ENCODE measurements at regions not wholly inside any gene's neighbourhood (a gene's known extent, or its start where the extent isn't known, plus 50 kb on each side); places are given as distances from the start of the nearest gene placed in this dataset.

DNA sequence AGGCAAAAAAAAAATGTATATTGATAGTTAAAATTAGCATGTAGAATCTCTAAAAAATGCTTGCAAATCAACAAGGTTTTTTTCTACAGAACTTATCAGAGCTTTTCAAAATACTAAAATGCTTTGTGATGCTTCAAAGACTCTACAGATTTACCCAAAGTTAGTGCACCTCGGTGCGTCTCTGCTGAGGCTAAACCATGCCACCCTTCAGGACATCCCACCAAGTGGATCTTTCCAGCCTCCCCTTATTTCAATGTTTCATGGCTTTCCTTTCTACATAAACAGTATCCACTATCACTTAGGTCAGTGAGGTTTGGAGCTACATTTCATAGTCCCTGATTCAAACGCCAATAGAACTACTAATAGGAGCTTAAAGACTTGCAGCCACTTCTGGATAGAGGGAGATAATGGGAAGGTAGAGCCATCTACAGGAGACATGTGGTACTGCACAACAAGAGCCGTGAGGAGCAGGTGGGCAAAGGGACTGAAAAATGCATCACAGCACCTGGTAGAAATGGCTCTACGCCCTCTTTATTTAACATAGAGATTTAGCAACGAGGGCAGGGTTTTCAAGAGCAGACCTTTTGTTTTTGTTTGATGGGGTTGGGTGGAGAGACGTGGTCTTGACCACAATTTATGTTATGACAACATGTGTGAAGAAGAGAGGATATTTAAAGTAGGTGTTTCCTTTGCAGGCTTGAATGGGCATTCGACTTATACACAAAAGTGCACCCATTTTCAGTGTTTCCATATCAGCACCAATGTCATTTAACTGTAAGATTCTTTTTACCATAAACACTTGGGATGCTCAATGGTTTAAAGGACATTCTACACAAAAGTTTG, 56.1 kb upstream of the SLC35G4 start:
- H3K9me3 Mint-ChIP-seq (ENCODE audit: low read depth): no peaks in the 10 kb centered on the region
- CTCF ChIA-PET: interaction anchor here (0.6 to 2.1 kb wide), 11 partner anchors 8 to 702 kb away, joined by 3 to 11 read pairs (median 5); no protein-coding TSS in a partner anchor
- H3K36me3 Mint-ChIP-seq: no peaks in the 10 kb centered on the region
- peaks cover 5% of the 10 kb centered on the region for H3K4me1 Mint-ChIP-seq
- ATAC-seq (peak; percentile 45), DNase-seq (no peak)
- no peak overlapping the region for H3K27ac Mint-ChIP-seq
- no peak overlapping the region for H3K4me3 Mint-ChIP-seq
- peaks cover 15% of the 10 kb centered on the region for H3K27me3 Mint-ChIP-seq

- Mint-ChIP-seq H3K9me3 (ENCODE audit: low read depth) (peaks cover 7% of the 10 kb centered on the region), H3K27me3 (peaks cover 4% of the 10 kb centered on the region), H3K27ac (no peak overlapping the region), H3K4me3 (no peak overlapping the region), H3K4me1 (peaks cover 5% of the 10 kb centered on the region), H3K36me3 (no peaks in the 10 kb centered on the region)
- CTCF ChIA-PET: interaction anchor here (1.0 kb wide), 1 partner anchor 238 kb away, joined by 3 read pairs; no protein-coding TSS in a partner anchor
- ATAC-seq (no peak), DNase-seq (no peak)
Measured at GRCh38 chr18:11548916-11549551, 60.4 kb upstream of the SLC35G4 start.

- Mint-ChIP-seq H3K27me3 (peaks cover 3% of the 10 kb centered on the region), H3K4me3 (no peak overlapping the region), H3K9me3 (ENCODE audit: low read depth) (peaks cover 9% of the 10 kb centered on the region), H3K4me1 (peaks cover 3% of the 10 kb centered on the region), H3K27ac (no peak overlapping the region), H3K36me3 (no peaks in the 10 kb centered on the region)
- CTCF ChIA-PET: no interaction called here
- DNase-seq (no peak), ATAC-seq (no peak)
Measured at GRCh38 chr18:11548396-11548795, 61.0 kb upstream of the SLC35G4 start.

DNA sequence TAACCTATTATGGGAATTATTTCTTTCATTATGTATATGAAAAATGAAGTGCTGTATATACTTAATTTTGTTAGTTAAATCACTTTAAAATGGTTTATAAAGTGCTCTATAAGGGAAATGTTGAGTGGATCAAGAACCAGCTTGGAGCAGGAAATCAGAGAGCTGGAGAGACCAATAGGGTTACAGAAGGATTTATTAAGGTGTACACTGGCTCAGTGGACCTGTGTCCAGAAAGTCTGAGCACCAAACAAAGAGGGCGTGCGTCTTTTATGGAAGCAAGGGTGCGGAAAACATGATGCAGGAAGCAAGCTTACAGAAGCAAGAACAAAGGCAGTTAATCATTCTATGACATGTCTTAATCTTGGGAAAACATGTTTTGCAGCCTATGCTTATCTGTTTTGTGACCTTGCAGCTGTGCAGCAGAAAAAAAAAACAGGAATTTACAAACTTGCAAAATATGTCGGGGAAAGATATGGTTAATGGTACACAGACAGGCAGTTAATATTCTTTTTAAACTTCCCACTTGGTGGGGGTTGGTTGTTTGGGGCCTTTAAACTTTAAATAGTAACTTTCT, 65.2 kb upstream of the SLC35G4 start:
- Mint-ChIP-seq H3K4me3 (no peak overlapping the region), H3K27ac (no peak overlapping the region), H3K9me3 (ENCODE audit: low read depth) (peaks cover 10% of the 10 kb centered on the region), H3K36me3 (no peaks in the 10 kb centered on the region), H3K27me3 (peaks cover 3% of the 10 kb centered on the region), H3K4me1 (no peaks in the 10 kb centered on the region)
- CTCF ChIA-PET: no interaction called here
- no peak for ATAC-seq
- DNase-seq: no peak

DNA sequence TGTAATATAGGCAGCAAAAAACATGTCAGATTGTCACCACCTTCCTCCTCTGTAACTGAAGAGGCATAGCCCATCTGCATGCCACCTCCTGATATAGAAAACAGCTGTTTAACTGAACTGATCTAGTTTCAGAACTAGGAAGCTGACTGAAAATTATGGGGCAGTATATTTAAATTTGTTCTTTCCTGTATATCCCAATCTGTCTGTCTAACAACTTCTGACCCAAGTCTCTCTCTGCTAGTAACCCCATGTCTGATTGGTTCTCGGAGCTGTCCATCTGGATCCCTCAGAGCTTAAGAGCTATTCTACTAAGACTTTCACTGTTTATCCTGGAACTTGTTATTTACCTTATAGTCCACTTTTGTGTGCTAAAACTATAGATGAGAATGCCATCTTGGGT, 68.2 kb upstream of the SLC35G4 start:
- peaks cover 5% of the 10 kb centered on the region for H3K27me3 Mint-ChIP-seq
- no peak overlapping the region for H3K4me3 Mint-ChIP-seq
- H3K4me1 Mint-ChIP-seq: no peaks in the 10 kb centered on the region
- DNase-seq (no peak), ATAC-seq (no peak)
- H3K9me3 Mint-ChIP-seq (ENCODE audit: low read depth): peaks cover 10% of the 10 kb centered on the region
- CTCF ChIA-PET: interaction anchor here (0.9 kb wide), 1 partner anchor 12 kb away, joined by 5 read pairs; no protein-coding TSS in a partner anchor
- no peak overlapping the region for H3K27ac Mint-ChIP-seq
- H3K36me3 Mint-ChIP-seq: no peaks in the 10 kb centered on the region

- no peak overlapping the region for H3K27ac Mint-ChIP-seq
- DNase-seq (no peak), ATAC-seq (no peak)
- H3K36me3 Mint-ChIP-seq: no peaks in the 10 kb centered on the region
- no peak overlapping the region for H3K4me3 Mint-ChIP-seq
- no peaks in the 10 kb centered on the region for H3K9me3 Mint-ChIP-seq (ENCODE audit: low read depth)
- peaks cover 5% of the 10 kb centered on the region for H3K27me3 Mint-ChIP-seq
- H3K4me1 Mint-ChIP-seq: no peaks in the 10 kb centered on the region
- CTCF ChIA-PET: no interaction called here
Measured at GRCh38 chr18:11533942-11534496, 75.4 kb upstream of the SLC35G4 start.

- H3K27me3 Mint-ChIP-seq: peaks cover 5% of the 10 kb centered on the region
- no peak overlapping the region for H3K4me3 Mint-ChIP-seq
- no peaks in the 10 kb centered on the region for H3K36me3 Mint-ChIP-seq
- H3K4me1 Mint-ChIP-seq: no peaks in the 10 kb centered on the region
- H3K9me3 Mint-ChIP-seq (ENCODE audit: low read depth): no peaks in the 10 kb centered on the region
- ATAC-seq (no peak), DNase-seq (no peak)
- no peak overlapping the region for H3K27ac Mint-ChIP-seq
- CTCF ChIA-PET: no interaction called here
Measured at GRCh38 chr18:11533513-11533890, 75.9 kb upstream of the SLC35G4 start.

DNA sequence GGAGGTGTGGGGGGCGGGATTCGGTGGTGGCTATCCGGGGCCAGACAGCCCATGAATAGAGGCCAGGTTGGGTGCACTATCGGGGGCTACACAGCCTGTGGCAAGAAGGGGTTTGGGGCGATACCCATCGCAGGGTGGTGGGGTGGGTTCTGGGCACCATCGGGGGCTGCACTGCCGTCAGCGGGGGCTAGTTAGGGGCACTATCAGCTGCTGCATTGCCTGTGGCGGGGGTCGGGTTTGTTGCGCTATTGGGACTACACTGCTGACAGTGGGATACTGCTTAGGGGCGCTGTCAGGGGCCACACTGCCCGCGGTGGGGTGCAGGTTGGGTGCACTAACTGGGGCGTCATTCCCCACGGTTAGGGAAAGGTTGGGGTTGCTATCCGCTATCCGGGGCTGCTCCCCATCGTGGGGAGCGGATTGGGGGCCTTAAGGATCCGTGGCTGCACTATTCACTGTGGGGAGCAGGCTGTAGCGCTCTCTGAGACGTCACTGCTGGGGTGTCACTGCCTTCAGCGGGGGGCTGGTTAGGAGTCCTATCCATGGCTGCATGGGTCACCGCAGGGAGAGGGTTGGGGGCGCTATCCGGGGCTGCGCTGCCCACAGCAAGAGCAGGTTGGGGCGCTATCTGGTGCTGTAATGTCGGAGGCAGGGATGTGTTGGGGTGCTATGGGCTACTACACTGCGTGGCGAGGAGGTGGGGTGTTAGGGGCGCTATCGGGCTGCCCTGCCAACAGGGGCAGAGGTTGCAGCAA, 76.5 kb upstream of the SLC35G4 start:
- Mint-ChIP-seq H3K27ac (no peak overlapping the region), H3K27me3 (peaks cover 5% of the 10 kb centered on the region), H3K9me3 (ENCODE audit: low read depth) (no peaks in the 10 kb centered on the region), H3K4me3 (no peak overlapping the region), H3K4me1 (no peaks in the 10 kb centered on the region), H3K36me3 (no peaks in the 10 kb centered on the region)
- CTCF ChIA-PET: no interaction called here
- DNase-seq (no peak), ATAC-seq (no peak)

DNA sequence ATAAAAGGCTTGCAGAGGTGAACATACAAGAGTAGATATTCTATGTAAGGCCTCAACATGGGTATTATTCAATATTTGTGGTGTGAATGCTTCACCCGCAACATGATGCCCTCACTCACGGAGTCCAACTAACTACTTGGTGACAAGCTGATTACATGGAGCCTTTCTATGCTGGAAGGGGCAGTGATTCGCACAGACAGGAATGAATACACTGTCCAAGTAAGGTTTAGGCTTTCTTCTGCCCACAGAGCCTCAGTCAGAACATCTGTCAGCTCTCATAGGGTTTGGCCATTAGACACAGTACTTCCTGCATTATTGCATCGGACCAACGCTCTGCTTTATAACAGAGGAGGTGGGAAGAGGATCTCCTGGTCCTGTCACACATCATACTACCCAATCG, 80.3 kb upstream of the SLC35G4 start:
- CTCF ChIA-PET: no interaction called here
- ATAC-seq (no peak), DNase-seq (no peak)
- H3K27ac Mint-ChIP-seq: no peak overlapping the region
- H3K4me3 Mint-ChIP-seq: no peak overlapping the region
- H3K9me3 Mint-ChIP-seq (ENCODE audit: low read depth): no peaks in the 10 kb centered on the region
- H3K4me1 Mint-ChIP-seq: no peaks in the 10 kb centered on the region
- H3K36me3 Mint-ChIP-seq: no peaks in the 10 kb centered on the region
- H3K27me3 Mint-ChIP-seq: no peaks in the 10 kb centered on the region

- Mint-ChIP-seq H3K27me3 (no peaks in the 10 kb centered on the region), H3K4me1 (no peaks in the 10 kb centered on the region), H3K9me3 (ENCODE audit: low read depth) (no peaks in the 10 kb centered on the region), H3K4me3 (no peak overlapping the region), H3K36me3 (no peaks in the 10 kb centered on the region), H3K27ac (no peak overlapping the region)
- no peak for DNase-seq
- CTCF ChIA-PET: interaction anchor here (0.7 to 0.8 kb wide), 2 partner anchors 27 to 517 kb away, joined by 3 read pairs; no protein-coding TSS in a partner anchor
- no peak for ATAC-seq
Measured at GRCh38 chr18:11526675-11527074, 82.7 kb upstream of the SLC35G4 start.

DNA sequence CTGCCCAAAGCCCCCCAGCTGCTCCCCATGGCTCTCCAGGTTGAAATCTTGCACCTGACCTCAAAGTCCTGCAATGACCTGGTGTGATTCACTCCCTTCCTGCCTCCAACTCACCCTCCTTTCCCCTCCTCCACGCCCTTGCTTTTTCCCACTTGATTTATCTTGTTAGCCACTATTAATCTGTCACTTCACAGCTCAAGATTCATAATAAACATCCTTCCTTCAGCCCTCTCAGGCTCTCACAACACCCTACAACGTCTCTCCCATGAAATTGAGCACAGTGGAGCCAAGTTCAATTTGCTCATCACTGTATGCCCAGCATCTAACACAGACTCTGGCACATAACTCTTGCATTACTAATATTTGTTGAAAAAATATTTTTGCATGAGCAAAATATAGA, 85.6 kb upstream of the SLC35G4 start:
- H3K27me3 Mint-ChIP-seq: no peaks in the 10 kb centered on the region
- ATAC-seq: no peak
- no peaks in the 10 kb centered on the region for H3K4me1 Mint-ChIP-seq
- no peak overlapping the region for H3K4me3 Mint-ChIP-seq
- H3K27ac Mint-ChIP-seq: no peak overlapping the region
- DNase-seq: no peak
- CTCF ChIA-PET: no interaction called here
- H3K36me3 Mint-ChIP-seq: no peaks in the 10 kb centered on the region
- H3K9me3 Mint-ChIP-seq (ENCODE audit: low read depth): no peaks in the 10 kb centered on the region

DNA sequence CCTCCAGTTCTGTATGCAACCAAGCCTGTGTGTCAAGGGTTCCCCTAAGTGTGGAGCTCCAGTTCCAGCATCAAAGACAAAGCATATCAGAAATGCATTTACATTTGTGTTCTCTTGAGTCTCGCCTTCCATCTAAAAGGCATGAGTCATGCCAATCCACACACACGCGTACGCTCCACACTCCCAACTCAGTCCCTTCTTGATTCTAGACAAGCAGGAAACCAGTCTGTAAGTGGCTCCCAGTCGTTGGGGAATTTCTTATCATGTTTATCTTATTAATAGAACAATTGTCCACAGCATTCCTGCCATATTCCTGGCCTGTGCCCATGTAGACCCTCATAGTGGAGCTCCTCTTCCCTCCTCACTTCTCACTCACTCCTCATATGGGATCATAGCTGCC, 86.4 kb upstream of the SLC35G4 start:
- H3K9me3 Mint-ChIP-seq (ENCODE audit: low read depth): no peaks in the 10 kb centered on the region
- H3K27me3 Mint-ChIP-seq: no peaks in the 10 kb centered on the region
- H3K27ac Mint-ChIP-seq: no peak overlapping the region
- no peaks in the 10 kb centered on the region for H3K36me3 Mint-ChIP-seq
- no peak for ATAC-seq
- CTCF ChIA-PET: no interaction called here
- no peak for DNase-seq
- no peaks in the 10 kb centered on the region for H3K4me1 Mint-ChIP-seq
- H3K4me3 Mint-ChIP-seq: no peak overlapping the region

DNA sequence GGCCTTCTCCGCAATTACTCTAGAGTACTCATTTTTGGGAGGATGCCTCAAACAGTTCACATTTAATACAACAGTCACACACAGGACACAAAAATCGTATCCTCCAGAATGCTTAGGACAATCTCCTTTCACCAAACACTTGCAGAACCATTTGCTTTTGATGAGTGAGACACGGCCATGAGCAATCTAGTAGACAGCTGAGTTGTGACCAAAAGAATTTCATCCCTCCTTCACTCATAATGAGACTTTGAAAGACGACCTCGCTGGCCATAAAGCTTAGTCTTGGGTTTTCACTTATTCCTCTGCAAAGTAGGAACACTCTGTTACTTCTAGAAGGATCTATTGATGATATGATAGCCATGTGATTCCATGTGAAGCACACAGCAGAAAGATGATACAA, 87.5 kb upstream of the SLC35G4 start:
- ATAC-seq: no peak
- Mint-ChIP-seq H3K27me3 (no peaks in the 10 kb centered on the region), H3K4me1 (no peaks in the 10 kb centered on the region), H3K4me3 (no peak overlapping the region), H3K27ac (no peak overlapping the region), H3K36me3 (no peaks in the 10 kb centered on the region), H3K9me3 (ENCODE audit: low read depth) (no peaks in the 10 kb centered on the region)
- DNase-seq: no peak
- CTCF ChIA-PET: no interaction called here

Data from activated CD8-positive, alpha-beta memory T cell treated with anti-CD3 and anti-CD28 coated beads, Interleukin-2, amount 10 ng/mL, durations not matched to agents 7 days and 5 days (primary cell).